ENCODE measurements at regions not wholly inside any gene's neighbourhood (a gene's known extent, or its start where the extent isn't known, plus 50 kb on each side); places are given as distances from the start of the nearest gene placed in this dataset.

- intact Hi-C loops (cut with DNase I) = loop anchor here in 7 of 10 donors (1.0 to 10.0 kb wide), 8 partner anchors 92 to 287 kb away; partner anchors contain the start of gene IER5L (in 2 of the 7)
Measured at GRCh38 chr9:129320575-129321285, 142.7 kb upstream of the IER5L start.

GRCh38 chr9:129319938-129320481, 141.9 kb upstream of the IER5L start:
- Histone ChIP-seq H3K9me3 (no peaks in the 10 kb centered on the region), H3K27ac (peak overlapping the region; percentile 78 to 97 (median 92)), H3K4me3 (peak overlapping the region in 11 of 12 donors; percentile 33 to 77 (median 55)), H3K36me3 (no peaks in the 10 kb centered on the region), H3K4me1 (peaks cover 8 to 88% (median 65%) of the 10 kb centered on the region in 12 donors), H3K27me3 (no peaks in the 10 kb centered on the region)
- TF ChIP-seq POLR2A (IDR thresholded peaks at IDR 0.05) (no peak), CTCF (IDR thresholded peaks at IDR 0.05) (no peak)
- peak in 2 of 4 donors; percentile 2 to 4 for ATAC-seq
- WGBS, 4 donors = 16 to 31% (median 27%) methylated on average over 6 to 14 of the region's 14 CpGs
- intact Hi-C loops (cut with DNase I) = loop anchor here in 8 of 10 donors (1.0 to 10.0 kb wide), 9 partner anchors 53 to 287 kb away; partner anchors contain the start of gene IER5L (in 4 of the 8)
- peak in 2 of 5 donors; percentile 15 to 17 for DNase-seq

More at GRCh38 chr9:129320575-129321285, 142.7 kb upstream of the IER5L start:
- WGBS, 4 donors = 3 to 8% (median 4%) methylated on average over 14 to 46 of the region's 46 CpGs
- DNase-seq (peak in 4 of 5 donors; percentile 72 to 77 (median 74)), ATAC-seq (peak; percentile 70 to 86 (median 82))
- Histone ChIP-seq H3K9me3 (no peaks in the 10 kb centered on the region), H3K4me1 (peaks cover 8 to 82% (median 61%) of the 10 kb centered on the region in 12 donors), H3K27me3 (no peaks in the 10 kb centered on the region), H3K4me3 (peak overlapping the region in 11 of 12 donors; percentile 33 to 77 (median 55)), H3K27ac (peak overlapping the region; percentile 78 to 97 (median 92)), H3K36me3 (no peaks in the 10 kb centered on the region)
- TF ChIP-seq POLR2A (IDR thresholded peaks at IDR 0.05) (peak in 1 of 2 donors; percentile 83), CTCF (IDR thresholded peaks at IDR 0.05) (peak in 7 of 12 donors; percentile 18 to 50 (median 27))

GRCh38 chr9:129319076-129319937, 141.2 kb upstream of the IER5L start:
- Histone ChIP-seq H3K4me3 (no peak overlapping the region), H3K36me3 (no peaks in the 10 kb centered on the region), H3K9me3 (no peaks in the 10 kb centered on the region), H3K4me1 (peaks cover 8 to 91% (median 65%) of the 10 kb centered on the region in 12 donors), H3K27ac (peak overlapping the region; percentile 78 to 97 (median 92)), H3K27me3 (no peaks in the 10 kb centered on the region)
- ATAC-seq (no peak), DNase-seq (peak in 2 of 5 donors; percentile 18 to 23)
- intact Hi-C loops (cut with DNase I) = loop anchor here in 3 of 10 donors (5.0 kb wide), 3 partner anchors 52 to 163 kb away; partner anchors contain the start of gene IER5L (in 2 of the 3)
- 84 to 91% (median 88%) methylated on average over 26 to 30 of the region's 30 CpGs for WGBS, 4 donors
- TF ChIP-seq CTCF (IDR thresholded peaks at IDR 0.05) (no peak), POLR2A (IDR thresholded peaks at IDR 0.05) (no peak)

Data from heart left ventricle (tissue), 16 donors.